ENCODE measurements at regions not wholly inside any gene's neighbourhood (a gene's known extent, or its start where the extent isn't known, plus 50 kb on each side); places are given as distances from the start of the nearest gene placed in this dataset.

- Mint-ChIP-seq H3K4me3 (no peak overlapping the region), H3K4me1 (no peaks in the 10 kb centered on the region), H3K9me3 (peaks cover 2 to 12% (median 7%) of the 10 kb centered on the region in 7 donors), H3K36me3 (no peaks in the 10 kb centered on the region), H3K27me3 (ENCODE audit: low read depth in 3 of 3) (peaks cover 0 to 1% (median 0%) of the 10 kb centered on the region in 3 donors), H3K27ac (no peak overlapping the region)
- no peak overlapping the region for H3K4me2 ChIP-seq (replicated peaks; ENCODE audit: extremely low read depth, low read length, poor library complexity, severe bottlenecking)
- DNase-seq: no peak
- no peaks in the 10 kb centered on the region for H3K9me3 ChIP-seq (replicated peaks in 1 of 2; ENCODE audit: control insufficient read depth in 1 of 2, insufficient read depth in 1 of 2, low read length in 2 of 2)
- no peak overlapping the region for H3K9ac ChIP-seq (ENCODE audit: insufficient read depth, low read length, poor library complexity, severe bottlenecking)
- intact Hi-C loops (cut with micrococcal nuclease): no loop called here
- H3K27me3 ChIP-seq (ENCODE audit: control insufficient read depth in 2 of 2, insufficient read depth in 2 of 2, low read length in 2 of 2): no peaks in the 10 kb centered on the region
- no peaks in the 10 kb centered on the region for H3K4me1 ChIP-seq (ENCODE audit: control insufficient read depth in 1 of 2, insufficient read depth in 2 of 2, low read length in 2 of 2)
- H4K20me1 ChIP-seq (ENCODE audit: insufficient read depth, low read length): no peaks in the 10 kb centered on the region
- TF ChIP-seq CTCF (IDR thresholded peaks at IDR 0.05): no peak
- no peak overlapping the region for H2AFZ ChIP-seq (ENCODE audit: insufficient read depth, low read depth, low read length, poor library complexity, severe bottlenecking)
- no peak overlapping the region for H3K4me3 ChIP-seq (replicated peaks in 1 of 3; ENCODE audit: low read depth in 2 of 3, low read length in 3 of 3)
- H3K27ac ChIP-seq (ENCODE audit: low read depth in 1 of 2, low read length in 2 of 2): no peak overlapping the region
- no peaks in the 10 kb centered on the region for H3K79me2 ChIP-seq (ENCODE audit: insufficient read depth, low read length)
- H3K36me3 ChIP-seq (replicated peaks in 1 of 2; ENCODE audit: control insufficient read depth in 1 of 2, insufficient read depth in 2 of 2, low read length in 2 of 2): no peaks in the 10 kb centered on the region
Observed at GRCh38 chr5:17839848-17840247, 205.6 kb downstream of the TAF11L14 start.

- WGBS (ENCODE audit: insufficient coverage): no CpG with 5 or more reads among the region's 2 CpGs
- Histone ChIP-seq H3K27ac (ENCODE audit: low read depth in 1 of 2, low read length in 2 of 2) (no peak overlapping the region), H3K9me3 (replicated peaks in 1 of 2; ENCODE audit: control insufficient read depth in 1 of 2, insufficient read depth in 1 of 2, low read length in 2 of 2) (peaks cover 0 to 4% of the 10 kb centered on the region in 2 donors), H2AFZ (ENCODE audit: insufficient read depth, low read depth, low read length, poor library complexity, severe bottlenecking) (no peak overlapping the region), H3K4me1 (ENCODE audit: control insufficient read depth in 1 of 2, insufficient read depth in 2 of 2, low read length in 2 of 2) (no peaks in the 10 kb centered on the region), H4K20me1 (ENCODE audit: insufficient read depth, low read length) (no peaks in the 10 kb centered on the region), H3K27me3 (ENCODE audit: control insufficient read depth in 2 of 2, insufficient read depth in 2 of 2, low read length in 2 of 2) (no peaks in the 10 kb centered on the region), H3K4me2 (replicated peaks; ENCODE audit: extremely low read depth, low read length, poor library complexity, severe bottlenecking) (no peak overlapping the region), H3K79me2 (ENCODE audit: insufficient read depth, low read length) (no peaks in the 10 kb centered on the region), H3K9ac (ENCODE audit: insufficient read depth, low read length, poor library complexity, severe bottlenecking) (no peak overlapping the region), H3K4me3 (replicated peaks in 1 of 3; ENCODE audit: low read depth in 2 of 3, low read length in 3 of 3) (no peak overlapping the region), H3K36me3 (replicated peaks in 1 of 2; ENCODE audit: control insufficient read depth in 1 of 2, insufficient read depth in 2 of 2, low read length in 2 of 2) (no peaks in the 10 kb centered on the region)
- H3K27ac Mint-ChIP-seq: no peak overlapping the region
- no peak for TF ChIP-seq CTCF (IDR thresholded peaks at IDR 0.05)
- no peak overlapping the region for H3K4me3 Mint-ChIP-seq
- H3K27me3 Mint-ChIP-seq (ENCODE audit: low read depth in 3 of 3): no peaks in the 10 kb centered on the region
- H3K4me1 Mint-ChIP-seq: no peaks in the 10 kb centered on the region
- peaks cover 0 to 9% (median 5%) of the 10 kb centered on the region in 7 donors for H3K9me3 Mint-ChIP-seq
- no peak for DNase-seq
- H3K36me3 Mint-ChIP-seq: no peaks in the 10 kb centered on the region
- intact Hi-C loops (cut with micrococcal nuclease): no loop called here
Observed at GRCh38 chr5:17846496-17846895, 212.2 kb downstream of the TAF11L14 start.

Data from CD14-positive monocyte (primary cell).